ENCODE measurements at regions not wholly inside any gene's neighbourhood (a gene's known extent, or its start where the extent isn't known, plus 50 kb on each side); places are given as distances from the start of the nearest gene placed in this dataset.

DNA sequence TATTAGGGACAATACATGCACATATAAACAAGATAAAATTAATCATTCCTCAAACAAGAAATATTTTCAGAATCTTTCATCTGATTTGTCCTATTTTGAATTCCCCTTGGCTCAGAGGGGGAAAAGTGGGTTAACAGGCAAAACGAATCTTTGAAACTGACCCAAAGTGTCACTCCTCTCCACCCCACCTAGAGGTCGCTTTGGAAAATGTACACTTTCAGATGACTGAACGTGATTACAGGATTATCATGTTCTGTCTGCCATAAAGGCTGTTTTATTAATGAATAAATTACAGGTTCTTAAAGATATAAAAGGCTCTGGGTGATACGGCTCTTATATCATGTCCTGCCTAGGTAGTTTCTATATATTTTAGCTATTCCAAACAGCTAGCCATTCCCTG lies 1735.0 kb downstream of the LRRC4C start:
- TF ChIP-seq POLR2A (IDR thresholded peaks at IDR 0.05) (no peak), EP300 (IDR thresholded peaks at IDR 0.05) (no peak)
- TF ChIP-seq, protein P1, sequence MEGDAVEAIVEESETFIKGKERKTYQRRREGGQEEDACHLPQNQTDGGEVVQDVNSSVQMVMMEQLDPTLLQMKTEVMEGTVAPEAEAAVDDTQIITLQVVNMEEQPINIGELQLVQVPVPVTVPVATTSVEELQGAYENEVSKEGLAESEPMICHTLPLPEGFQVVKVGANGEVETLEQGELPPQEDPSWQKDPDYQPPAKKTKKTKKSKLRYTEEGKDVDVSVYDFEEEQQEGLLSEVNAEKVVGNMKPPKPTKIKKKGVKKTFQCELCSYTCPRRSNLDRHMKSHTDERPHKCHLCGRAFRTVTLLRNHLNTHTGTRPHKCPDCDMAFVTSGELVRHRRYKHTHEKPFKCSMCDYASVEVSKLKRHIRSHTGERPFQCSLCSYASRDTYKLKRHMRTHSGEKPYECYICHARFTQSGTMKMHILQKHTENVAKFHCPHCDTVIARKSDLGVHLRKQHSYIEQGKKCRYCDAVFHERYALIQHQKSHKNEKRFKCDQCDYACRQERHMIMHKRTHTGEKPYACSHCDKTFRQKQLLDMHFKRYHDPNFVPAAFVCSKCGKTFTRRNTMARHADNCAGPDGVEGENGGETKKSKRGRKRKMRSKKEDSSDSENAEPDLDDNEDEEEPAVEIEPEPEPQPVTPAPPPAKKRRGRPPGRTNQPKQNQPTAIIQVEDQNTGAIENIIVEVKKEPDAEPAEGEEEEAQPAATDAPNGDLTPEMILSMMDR (IDR thresholded peaks at IDR 0.05), result no peak
